MM.1S (cell line): ENCODE measurements at regions not wholly inside any gene's neighbourhood (a gene's known extent, or its start where the extent isn't known, plus 50 kb on each side); places are given as distances from the start of the nearest gene placed in this dataset.

Experiments used
- DNase-seq: peaks from one replicate; pipeline ENCODE4 v3.0.0-alpha.2; 2015
- H2AFZ ChIP-seq: fragments of 300-600 bp; sonication (generic); 2 replicates; pipeline ENCODE4 v1.6.0; 2016; ENCODE audit warnings: antibody characterized with exemption, low read length
- H3F3A ChIP-seq: fragments of 300-600 bp; sonication (generic); 2 replicates; pipeline ENCODE4 v1.6.1; 2016; ENCODE audit warnings: mild to moderate bottlenecking, antibody characterized with exemption, low read length, moderate library complexity, mixed read lengths; ENCODE audit not compliant: insufficient read depth
- H3K27ac ChIP-seq: fragments of 300-600 bp; sonication (generic); 2 replicates; pipeline ENCODE4 v1.5.1; 2016; ENCODE audit warnings: mild to moderate bottlenecking, low read length
- H3K27me3 ChIP-seq: fragments of 300-600 bp; sonication (generic); replicated peaks from 2 replicates; pipeline ENCODE4 v1.6.0; 2016; ENCODE audit warnings: low read length; ENCODE audit not compliant: insufficient read depth
- H3K36me3 ChIP-seq: fragments of 300-600 bp; sonication (generic); replicated peaks from 2 replicates; pipeline ENCODE4 v1.6.1; 2016; ENCODE audit warnings: mild to moderate bottlenecking, low read length, mixed read lengths; ENCODE audit not compliant: insufficient read depth
- H3K4me1 ChIP-seq: fragments of 300-600 bp; sonication (generic); 2 replicates; pipeline ENCODE4 v1.6.1; 2016; ENCODE audit warnings: low read length, mixed read lengths
- H3K4me2 ChIP-seq: fragments of 300-600 bp; sonication (generic); 2 replicates; pipeline ENCODE4 v1.6.0; 2016; ENCODE audit warnings: low read depth, low read length
- H3K4me3 ChIP-seq: fragments of 300-600 bp; sonication (generic); 2 replicates; pipeline ENCODE4 v1.5.1; 2016; ENCODE audit warnings: low read length, mixed read lengths
- H3K79me2 ChIP-seq: fragments of 300-600 bp; sonication (generic); 2 replicates; pipeline ENCODE4 v1.6.1; 2016; ENCODE audit warnings: mixed run types, low read length, mixed read lengths
- H3K9ac ChIP-seq: fragments of 300-600 bp; sonication (generic); 2 replicates; pipeline ENCODE4 v1.6.1; 2016; ENCODE audit warnings: low read length, mixed read lengths
- H3K9me2 ChIP-seq: fragments of 300-600 bp; sonication (generic); replicated peaks from 2 replicates; pipeline ENCODE4 v1.6.1; 2016; ENCODE audit warnings: mild to moderate bottlenecking, low read length, mixed read lengths; ENCODE audit not compliant: insufficient read depth
- H3K9me3 ChIP-seq: fragments of 300-600 bp; sonication (generic); replicated peaks from 2 replicates; pipeline ENCODE4 v1.6.1; 2016; ENCODE audit warnings: mild to moderate bottlenecking, low read length, mixed read lengths; ENCODE audit not compliant: insufficient read depth
- H4K20me1 ChIP-seq: fragments of 300-600 bp; sonication (generic); 2 replicates; pipeline ENCODE4 v1.6.1; 2016; ENCODE audit warnings: mild to moderate bottlenecking, low read length, moderate library complexity, mixed read lengths; ENCODE audit not compliant: insufficient read depth
- CTCF ChIP-seq: fragments of 300-600 bp; sonication (generic); IDR thresholded peaks from 2 replicates; pipeline ENCODE4 v1.5.1; 2016; ENCODE audit warnings: antibody characterized with exemption, low read length, mixed read lengths
- EZH2 ChIP-seq: fragments of 300-600 bp; sonication (generic); optimal IDR thresholded peaks from 2 replicates; pipeline ENCODE3; 2017; ENCODE audit warnings: low read depth, mild to moderate bottlenecking, antibody characterized with exemption, low read length, mixed read lengths
- EZH2phosphoT487 ChIP-seq: fragments of 300-600 bp; sonication (generic); IDR thresholded peaks from 2 replicates; pipeline ENCODE4 v1.6.1; 2018; ENCODE audit warnings: antibody characterized with exemption, low read length

GRCh38 chr1:199272628-199273086 is 633.8 kb downstream of the PTPRC start:
- no peak for DNase-seq
- Histone ChIP-seq H3K9ac (no peak overlapping the region), H3K4me2 (no peak overlapping the region)

GRCh38 chr1:199273837-199274379 is 635.1 kb downstream of the PTPRC start:
- H3K4me1 ChIP-seq = no peaks in the 10 kb centered on the region
- H3K9me2 ChIP-seq = no peaks in the 10 kb centered on the region
- H3F3A ChIP-seq = no peaks in the 10 kb centered on the region
- no peak for DNase-seq
- H4K20me1 ChIP-seq = no peaks in the 10 kb centered on the region
- no peaks in the 10 kb centered on the region for H3K79me2 ChIP-seq
- no peaks in the 10 kb centered on the region for H3K36me3 ChIP-seq
- H3K27ac ChIP-seq = no peak overlapping the region
- H3K4me3 ChIP-seq = no peak overlapping the region
- no peak overlapping the region for H3K4me2 ChIP-seq
- TF ChIP-seq CTCF (no peak), EZH2phosphoT487 (no peak), EZH2 (no peak)
- H2AFZ ChIP-seq = no peak overlapping the region
- H3K9me3 ChIP-seq = no peaks in the 10 kb centered on the region
- no peaks in the 10 kb centered on the region for H3K27me3 ChIP-seq
- no peak overlapping the region for H3K9ac ChIP-seq

More at GRCh38 chr1:199272628-199273086, 633.8 kb downstream of the PTPRC start:
- Histone ChIP-seq H2AFZ (no peak overlapping the region), H3K9me2 (no peaks in the 10 kb centered on the region), H3K4me1 (no peaks in the 10 kb centered on the region), H4K20me1 (no peaks in the 10 kb centered on the region), H3K79me2 (no peaks in the 10 kb centered on the region), H3K27ac (no peak overlapping the region), H3K36me3 (no peaks in the 10 kb centered on the region), H3K27me3 (no peaks in the 10 kb centered on the region), H3K4me3 (no peak overlapping the region), H3F3A (no peaks in the 10 kb centered on the region), H3K9me3 (no peaks in the 10 kb centered on the region)
- TF ChIP-seq CTCF (no peak), EZH2 (no peak), EZH2phosphoT487 (no peak)

- Histone ChIP-seq H3K79me2 (no peaks in the 10 kb centered on the region), H3K4me1 (peaks cover 6% of the 10 kb centered on the region; the same call in 1 of the 2 replicates), H3K27ac (no peak overlapping the region), H3K9me2 (no peaks in the 10 kb centered on the region), H4K20me1 (no peaks in the 10 kb centered on the region; the same call in 1 of the 2 replicates), H3K4me3 (no peak overlapping the region), H3K9ac (no peak overlapping the region), H3F3A (no peaks in the 10 kb centered on the region), H2AFZ (no peak overlapping the region), H3K4me2 (no peak overlapping the region), H3K36me3 (no peaks in the 10 kb centered on the region), H3K27me3 (peaks cover 17% of the 10 kb centered on the region), H3K9me3 (no peaks in the 10 kb centered on the region)
- no peak for DNase-seq
- TF ChIP-seq CTCF = no peak
- no peak for TF ChIP-seq EZH2
- no peak for TF ChIP-seq EZH2phosphoT487
Measured at GRCh38 chr1:199279067-199279466, 640.2 kb downstream of the PTPRC start.
